Ishikawa (cell line): ENCODE measurements at regions not wholly inside any gene's neighbourhood (a gene's known extent, or its start where the extent isn't known, plus 50 kb on each side); places are given as distances from the start of the nearest gene placed in this dataset.

Experiments
- CEBPB ChIP-seq: IDR thresholded peaks from 2 replicates; pipeline ENCODE4 v1.6.1; 2012
- CREB1 ChIP-seq: IDR thresholded peaks from 2 replicates; pipeline ENCODE4 v1.6.1; 2012; ENCODE audit warnings: low read depth
- EGR1 ChIP-seq: IDR thresholded peaks from 2 replicates; pipeline ENCODE4 v1.6.1; 2012
- EP300 ChIP-seq: IDR thresholded peaks from 2 replicates; pipeline ENCODE4 v1.6.1; 2012; ENCODE audit warnings: borderline replicate concordance
- FOXM1 ChIP-seq: IDR thresholded peaks from 2 replicates; pipeline ENCODE4 v1.6.1; 2012; ENCODE audit warnings: low read depth, borderline replicate concordance
- NFIC ChIP-seq: IDR thresholded peaks from 2 replicates; pipeline ENCODE4 v1.6.1; 2012
- RAD21 ChIP-seq: IDR thresholded peaks from 2 replicates; pipeline ENCODE4 v1.6.1; 2012; ENCODE audit warnings: low read depth
- TAF1 ChIP-seq: IDR thresholded peaks from 2 replicates; pipeline ENCODE4 v1.6.1; 2012; ENCODE audit warnings: low read depth, mild to moderate bottlenecking
- TCF12 ChIP-seq: IDR thresholded peaks from 2 replicates; pipeline ENCODE4 v1.6.1; 2012; ENCODE audit warnings: low read depth
- TEAD4 ChIP-seq: IDR thresholded peaks from 2 replicates; pipeline ENCODE4 v1.6.1; 2012
- YY1 ChIP-seq: IDR thresholded peaks from 2 replicates; pipeline ENCODE4 v1.6.1; 2012; ENCODE audit warnings: low read depth
- ZBTB7A ChIP-seq: IDR thresholded peaks from 2 replicates; pipeline ENCODE4 v1.6.1; 2012; ENCODE audit warnings: low read depth
- TF ChIP-seq, protein P1 (sequence below): IDR thresholded peaks from 2 replicates; pipeline ENCODE4 v1.6.1; 2012
- TF ChIP-seq, protein P2 (sequence below): IDR thresholded peaks from 2 replicates; pipeline ENCODE4 v1.6.1; 2012
- TF ChIP-seq, protein P3 (sequence below): IDR thresholded peaks from 2 replicates; pipeline ENCODE4 v1.6.1; 2012; ENCODE audit warnings: low read depth, mild to moderate bottlenecking

DNA sequence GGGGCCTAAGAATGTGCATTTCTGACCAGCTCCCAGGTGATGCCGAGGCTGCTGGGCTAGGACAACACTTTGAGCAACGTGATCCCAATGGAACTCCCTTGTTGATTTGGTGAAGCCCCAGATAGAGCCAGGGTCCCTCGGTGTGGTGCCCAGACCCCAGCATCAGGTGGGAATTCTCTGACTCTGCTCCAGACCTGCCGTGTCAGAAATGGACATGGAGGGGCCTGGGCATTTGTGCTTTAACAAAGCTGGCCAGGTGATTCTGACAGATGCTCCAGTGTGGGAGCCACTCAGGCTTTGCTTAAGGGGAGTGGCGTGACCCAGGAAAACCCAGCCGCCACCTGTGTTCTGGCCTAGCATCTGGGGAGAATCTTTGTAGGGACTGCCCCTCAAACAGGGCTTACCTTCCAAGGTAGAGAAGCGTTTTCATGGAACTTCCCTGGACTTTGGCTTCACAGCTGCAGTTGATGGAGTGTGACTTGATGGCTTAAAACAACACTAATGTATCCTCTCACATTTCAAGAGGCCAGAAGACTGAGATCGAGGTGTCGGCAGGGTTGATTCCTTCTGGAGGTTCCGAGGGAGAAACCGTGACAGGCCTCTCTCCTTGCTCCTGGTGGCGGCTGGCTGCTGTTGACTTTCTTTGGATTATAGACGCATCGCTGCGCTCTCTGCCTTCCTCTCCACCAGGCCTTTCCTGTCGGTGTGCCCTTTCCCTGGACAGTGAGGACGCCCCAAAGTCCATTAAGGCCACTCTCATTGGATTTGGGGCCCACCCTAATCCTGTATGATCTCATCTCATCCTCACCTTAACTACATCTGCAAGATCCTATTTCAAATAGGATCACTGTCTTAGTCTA lies 57.0 kb upstream of the HDAC4 start:
- no peak for TF ChIP-seq CREB1
- TF ChIP-seq ZBTB7A = no peak
- TF ChIP-seq, protein P1, sequence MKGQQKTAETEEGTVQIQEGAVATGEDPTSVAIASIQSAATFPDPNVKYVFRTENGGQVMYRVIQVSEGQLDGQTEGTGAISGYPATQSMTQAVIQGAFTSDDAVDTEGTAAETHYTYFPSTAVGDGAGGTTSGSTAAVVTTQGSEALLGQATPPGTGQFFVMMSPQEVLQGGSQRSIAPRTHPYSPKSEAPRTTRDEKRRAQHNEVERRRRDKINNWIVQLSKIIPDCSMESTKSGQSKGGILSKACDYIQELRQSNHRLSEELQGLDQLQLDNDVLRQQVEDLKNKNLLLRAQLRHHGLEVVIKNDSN = no peak
- TF ChIP-seq, protein P2, sequence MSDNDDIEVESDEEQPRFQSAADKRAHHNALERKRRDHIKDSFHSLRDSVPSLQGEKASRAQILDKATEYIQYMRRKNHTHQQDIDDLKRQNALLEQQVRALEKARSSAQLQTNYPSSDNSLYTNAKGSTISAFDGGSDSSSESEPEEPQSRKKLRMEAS = no peak
- TF ChIP-seq EGR1 = no peak
- TF ChIP-seq TCF12 = no peak
- no peak for TF ChIP-seq EP300
- no peak for TF ChIP-seq FOXM1
- TF ChIP-seq YY1 = no peak
- TF ChIP-seq NFIC = no peak
- TF ChIP-seq TAF1 = no peak
- TF ChIP-seq, protein P3, sequence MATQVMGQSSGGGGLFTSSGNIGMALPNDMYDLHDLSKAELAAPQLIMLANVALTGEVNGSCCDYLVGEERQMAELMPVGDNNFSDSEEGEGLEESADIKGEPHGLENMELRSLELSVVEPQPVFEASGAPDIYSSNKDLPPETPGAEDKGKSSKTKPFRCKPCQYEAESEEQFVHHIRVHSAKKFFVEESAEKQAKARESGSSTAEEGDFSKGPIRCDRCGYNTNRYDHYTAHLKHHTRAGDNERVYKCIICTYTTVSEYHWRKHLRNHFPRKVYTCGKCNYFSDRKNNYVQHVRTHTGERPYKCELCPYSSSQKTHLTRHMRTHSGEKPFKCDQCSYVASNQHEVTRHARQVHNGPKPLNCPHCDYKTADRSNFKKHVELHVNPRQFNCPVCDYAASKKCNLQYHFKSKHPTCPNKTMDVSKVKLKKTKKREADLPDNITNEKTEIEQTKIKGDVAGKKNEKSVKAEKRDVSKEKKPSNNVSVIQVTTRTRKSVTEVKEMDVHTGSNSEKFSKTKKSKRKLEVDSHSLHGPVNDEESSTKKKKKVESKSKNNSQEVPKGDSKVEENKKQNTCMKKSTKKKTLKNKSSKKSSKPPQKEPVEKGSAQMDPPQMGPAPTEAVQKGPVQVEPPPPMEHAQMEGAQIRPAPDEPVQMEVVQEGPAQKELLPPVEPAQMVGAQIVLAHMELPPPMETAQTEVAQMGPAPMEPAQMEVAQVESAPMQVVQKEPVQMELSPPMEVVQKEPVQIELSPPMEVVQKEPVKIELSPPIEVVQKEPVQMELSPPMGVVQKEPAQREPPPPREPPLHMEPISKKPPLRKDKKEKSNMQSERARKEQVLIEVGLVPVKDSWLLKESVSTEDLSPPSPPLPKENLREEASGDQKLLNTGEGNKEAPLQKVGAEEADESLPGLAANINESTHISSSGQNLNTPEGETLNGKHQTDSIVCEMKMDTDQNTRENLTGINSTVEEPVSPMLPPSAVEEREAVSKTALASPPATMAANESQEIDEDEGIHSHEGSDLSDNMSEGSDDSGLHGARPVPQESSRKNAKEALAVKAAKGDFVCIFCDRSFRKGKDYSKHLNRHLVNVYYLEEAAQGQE = no peak
- no peak for TF ChIP-seq CEBPB
- no peak for TF ChIP-seq TEAD4
- TF ChIP-seq RAD21 = no peak

DNA sequence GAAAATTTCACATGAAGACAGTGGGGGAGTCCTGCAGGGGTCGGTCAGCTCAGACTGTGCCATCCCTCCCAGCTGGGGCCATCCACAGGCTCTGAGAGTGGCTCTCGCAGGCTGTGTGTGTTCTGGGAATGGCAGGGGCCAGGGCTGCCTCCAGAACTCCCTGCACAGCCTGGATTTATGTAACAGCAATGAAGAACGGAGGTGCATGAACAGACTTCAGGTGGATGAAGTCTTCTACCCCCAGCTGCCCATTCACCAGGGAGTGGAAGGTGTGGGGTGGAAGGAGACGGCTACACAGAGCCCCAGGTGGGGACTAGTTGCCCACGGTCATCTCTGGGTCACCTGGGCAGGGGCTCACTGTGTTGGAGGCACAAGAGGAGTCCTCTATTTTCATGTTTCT lies 56.1 kb upstream of the HDAC4 start:
- TF ChIP-seq TAF1 = no peak
- TF ChIP-seq TEAD4 = no peak
- TF ChIP-seq, protein P3 = no peak
- no peak for TF ChIP-seq CREB1
- TF ChIP-seq YY1 = no peak
- TF ChIP-seq, protein P2 = no peak
- no peak for TF ChIP-seq TCF12
- no peak for TF ChIP-seq CEBPB
- TF ChIP-seq, protein P1 = no peak
- TF ChIP-seq EGR1 = no peak
- no peak for TF ChIP-seq ZBTB7A
- TF ChIP-seq EP300 = no peak
- TF ChIP-seq FOXM1 = no peak
- no peak for TF ChIP-seq RAD21

DNA sequence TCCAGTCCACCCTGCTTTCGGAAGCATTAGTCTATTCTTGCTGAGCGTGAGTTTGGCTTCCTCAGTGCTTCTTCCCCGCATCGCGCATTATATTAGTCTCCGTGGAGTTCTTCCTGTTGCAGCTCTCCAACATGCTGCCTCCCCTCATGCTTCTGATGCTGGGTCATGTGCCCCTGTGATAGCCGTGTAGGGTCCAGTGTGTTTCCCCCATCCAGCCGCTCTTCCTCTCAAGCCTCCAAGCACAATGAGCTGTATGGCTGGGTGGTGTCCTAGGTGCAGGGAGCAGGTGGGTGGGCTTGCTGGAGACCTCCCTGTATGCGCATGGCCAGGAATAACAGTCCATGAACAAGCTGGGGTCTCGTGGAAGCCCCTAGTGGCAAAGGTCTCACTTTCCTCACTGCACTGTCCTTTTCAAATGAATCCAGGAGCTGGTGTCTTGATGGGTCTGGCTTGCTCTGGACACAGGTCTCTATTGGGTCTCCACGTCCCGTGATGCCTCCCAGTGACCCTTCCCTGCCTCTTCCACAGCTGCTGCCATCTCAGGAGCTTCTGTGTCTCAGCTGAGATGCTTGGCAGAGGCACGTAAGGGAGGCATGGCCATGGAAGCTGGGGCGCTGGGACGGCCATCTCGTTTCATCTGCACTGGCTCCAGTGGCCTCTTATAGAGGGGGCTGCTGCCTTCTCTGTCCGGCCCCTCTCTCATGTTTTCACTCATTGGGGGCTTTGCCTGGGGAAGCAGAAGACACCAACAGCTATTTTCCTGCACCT lies 54.8 kb upstream of the HDAC4 start:
- TF ChIP-seq FOXM1 (no peak), EGR1 (no peak), CEBPB (no peak), NFIC (no peak), YY1 (no peak), RAD21 (no peak), EP300 (no peak), TAF1 (no peak), TCF12 (no peak), ZBTB7A (no peak), CREB1 (no peak), TEAD4 (no peak)
- TF ChIP-seq, protein P3 = no peak
- TF ChIP-seq, protein P2 = no peak
- TF ChIP-seq, protein P1 = no peak
